Thoracic aorta (tissue), 2 donors: ENCODE measurements at regions not wholly inside any gene's neighbourhood (a gene's known extent, or its start where the extent isn't known, plus 50 kb on each side); places are given as distances from the start of the nearest gene placed in this dataset.

Source experiments
- ATAC-seq: fragments of 150-250 bp; one replicate; pipeline ENCODE4 v1.8.0; 2017; ENCODE audit warnings: low read depth; ENCODE audit not compliant: insufficient number of reproducible peaks, low FRiP score
- DNase-seq: peaks from one replicate; pipeline ENCODE4 v3.0.0-alpha.2; 2020; ENCODE audit warnings: low spot score
- H3K27ac ChIP-seq, 2 donors: fragments of 200-600 bp; sonication (generic); 1 replicate in 1 of 2; 2 replicates in 1 of 2; pipeline ENCODE4 v1.5.1; 2016; ENCODE audit warnings: mild to moderate bottlenecking in 2 of 2, moderate library complexity in 2 of 2
- H3K27me3 ChIP-seq: fragments of 200-600 bp; sonication (generic); replicated peaks from 2 replicates; pipeline ENCODE4 v1.6.0; 2016; ENCODE audit warnings: mild to moderate bottlenecking; ENCODE audit not compliant: insufficient read depth
- H3K36me3 ChIP-seq: fragments of 200-600 bp; sonication (generic); one replicate; pipeline ENCODE4 v1.5.1; 2016
- H3K4me1 ChIP-seq, 2 donors: fragments of 200-600 bp; sonication (generic); 1 replicate in 1 of 2; 2 replicates in 1 of 2; pipeline versions ENCODE4 v1.5.1 to v1.6.0; 2016; ENCODE audit warnings: low read depth in 2 of 2, mild to moderate bottlenecking in 1 of 2; ENCODE audit not compliant: control insufficient read depth in 1 of 2
- H3K4me3 ChIP-seq: fragments of 200-600 bp; sonication (generic); 2 replicates; pipeline ENCODE4 v1.5.1; 2016; ENCODE audit warnings: mild to moderate bottlenecking
- H3K9me3 ChIP-seq: fragments of 200-600 bp; sonication (generic); 2 replicates; pipeline ENCODE4 v1.5.1; 2016
- CTCF ChIP-seq: fragments of 200-600 bp; sonication (generic); IDR thresholded peaks from one replicate; pipeline ENCODE4 v1.5.1; 2019; ENCODE audit warnings: antibody characterized with exemption

DNA sequence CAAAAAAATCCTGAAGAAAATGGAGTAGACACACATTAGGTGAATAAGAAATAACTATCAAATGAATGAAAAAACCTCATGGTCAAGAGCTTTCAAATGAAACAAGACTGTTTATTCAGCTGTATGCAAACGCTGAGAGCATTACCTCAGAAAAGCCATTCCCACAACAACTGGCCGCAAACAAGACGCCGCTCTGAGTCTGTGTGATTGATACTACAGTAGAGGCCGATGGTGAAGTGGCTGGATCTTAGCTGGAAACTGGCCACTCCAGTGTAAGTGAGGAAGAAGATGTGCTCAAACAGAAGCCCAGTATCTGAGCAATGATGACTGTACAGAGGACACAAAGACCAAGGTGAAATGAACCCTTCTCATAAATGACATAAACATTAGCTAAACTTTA, 252.4 kb upstream of the GHITM start:
- TF ChIP-seq CTCF, result no peak
- Histone ChIP-seq H3K4me1 (no peaks in the 10 kb centered on the region), H3K9me3 (no peaks in the 10 kb centered on the region), H3K36me3 (no peaks in the 10 kb centered on the region), H3K27me3 (no peaks in the 10 kb centered on the region), H3K4me3 (no peak overlapping the region), H3K27ac (no peak overlapping the region)
- ATAC-seq (no peak), DNase-seq (no peak)

- no peak for ATAC-seq
- no peak for DNase-seq
- Histone ChIP-seq H3K4me3 (no peak overlapping the region), H3K4me1 (no peaks in the 10 kb centered on the region), H3K27me3 (no peaks in the 10 kb centered on the region), H3K9me3 (no peaks in the 10 kb centered on the region), H3K36me3 (no peaks in the 10 kb centered on the region), H3K27ac (no peak overlapping the region)
- TF ChIP-seq CTCF, result no peak
These were observed 246.6 kb upstream of the GHITM start for GRCh38 chr10:83892737-83893136.

DNA sequence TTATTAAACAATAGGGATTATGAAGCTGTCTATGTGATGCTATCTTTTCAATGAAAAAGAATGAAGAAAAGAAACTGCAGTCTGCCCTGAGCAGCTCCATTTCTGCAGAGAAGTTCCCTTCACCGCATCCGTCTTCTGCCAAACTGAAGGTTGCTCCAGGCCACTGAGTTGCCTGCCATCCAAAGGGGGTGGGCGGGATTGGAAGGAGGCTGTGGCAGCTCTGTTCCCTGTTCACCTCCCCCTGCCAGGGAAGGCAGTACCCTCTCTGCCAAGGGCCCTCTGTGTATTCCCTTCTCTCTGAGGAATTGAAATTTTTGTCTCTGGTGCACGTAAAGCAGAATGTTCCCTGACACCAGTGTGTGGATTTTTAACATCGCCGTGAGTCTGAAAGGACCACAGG, 243.1 kb upstream of the GHITM start:
- TF ChIP-seq CTCF, result no peak
- Histone ChIP-seq H3K4me1 (no peaks in the 10 kb centered on the region), H3K4me3 (no peak overlapping the region), H3K27ac (no peak overlapping the region), H3K27me3 (no peaks in the 10 kb centered on the region), H3K36me3 (no peaks in the 10 kb centered on the region), H3K9me3 (no peaks in the 10 kb centered on the region)
- ATAC-seq (no peak), DNase-seq (no peak)

- no peaks in the 10 kb centered on the region for H3K36me3 ChIP-seq
- H3K27me3 ChIP-seq, result no peaks in the 10 kb centered on the region
- H3K4me3 ChIP-seq, result no peak overlapping the region
- no peak overlapping the region for H3K27ac ChIP-seq
- DNase-seq, result no peak
- no peak for TF ChIP-seq CTCF
- H3K4me1 ChIP-seq, result no peaks in the 10 kb centered on the region
- no peaks in the 10 kb centered on the region for H3K9me3 ChIP-seq
- ATAC-seq, result no peak
These were observed 241.7 kb upstream of the GHITM start for GRCh38 chr10:83897626-83898025.

- no peaks in the 10 kb centered on the region for H3K36me3 ChIP-seq
- H3K4me1 ChIP-seq, result no peaks in the 10 kb centered on the region
- no peak for DNase-seq
- no peak overlapping the region for H3K4me3 ChIP-seq
- no peaks in the 10 kb centered on the region for H3K9me3 ChIP-seq
- ATAC-seq, result no peak
- H3K27me3 ChIP-seq, result no peaks in the 10 kb centered on the region
- TF ChIP-seq CTCF, result no peak
- no peak overlapping the region for H3K27ac ChIP-seq
These were observed 230.8 kb upstream of the GHITM start for GRCh38 chr10:83908506-83908905.
